Prostate gland (tissue), 2 donors: ENCODE measurements at regions not wholly inside any gene's neighbourhood (a gene's known extent, or its start where the extent isn't known, plus 50 kb on each side); places are given as distances from the start of the nearest gene placed in this dataset.

ENCODE experiments used
- CTCF ChIP-seq, 4 experiments: fragments of 200-600 bp in 2 of 4; fragments of 450-650 bp in 2 of 4; sonication (generic) in 2 of 4; IDR thresholded peaks; 1 replicate in 3 of 4; 2 replicates in 1 of 4; pipeline ENCODE4 v1.5.1; 2016 to 2019; ENCODE audit warnings: antibody characterized with exemption in 4 of 4, mild to moderate bottlenecking in 2 of 4, moderate library complexity in 2 of 4
- POLR2AphosphoS5 ChIP-seq: sonication (generic); formaldehyde crosslinking; IDR thresholded peaks from one replicate; pipeline ENCODE4 v1.6.1; 2017; ENCODE audit warnings: antibody characterized with exemption

GRCh38 chr10:14403359-14403758 is 72.6 kb upstream of the FRMD4A start:
- no peak for TF ChIP-seq CTCF (IDR thresholded peaks at IDR 0.05)
- no peak for TF ChIP-seq POLR2AphosphoS5
